GM06990 (cell line): ENCODE measurements at regions not wholly inside any gene's neighbourhood (a gene's known extent, or its start where the extent isn't known, plus 50 kb on each side); places are given as distances from the start of the nearest gene placed in this dataset.
A peak's percentile ranks its signal among the peaks of the same experiment; 100 is the strongest.

ENCODE experiments used
- DNase-seq: peaks from one replicate; pipeline ENCODE4 v3.0.0-alpha.2; 2011; ENCODE audit not compliant: insufficient read length; ENCODE audit errors: extremely low read depth
- H3K27me3 ChIP-seq: replicated peaks from 2 replicates; pipeline ENCODE4 v1.6.0; 2011; ENCODE audit warnings: low read length; ENCODE audit not compliant: control insufficient read depth, insufficient read depth
- H3K36me3 ChIP-seq: 2 replicates; pipeline ENCODE4 v1.5.1; 2011; ENCODE audit warnings: low read length; ENCODE audit not compliant: control insufficient read depth, insufficient read depth
- H3K4me3 ChIP-seq: replicated peaks from 2 replicates; pipeline ENCODE4 v1.5.1; 2011; ENCODE audit warnings: low read depth, mild to moderate bottlenecking, control low read depth, low read length
- CTCF ChIP-seq: IDR thresholded peaks from 2 replicates; pipeline ENCODE4 v1.5.1; 2011; ENCODE audit warnings: low read length, control low read depth, mild to moderate bottlenecking, inconsistent platforms; ENCODE audit not compliant: insufficient read depth, poor library complexity, severe bottlenecking

- DNase-seq, result no peak
- Histone ChIP-seq H3K4me3 (no peak overlapping the region), H3K27me3 (no peaks in the 10 kb centered on the region), H3K36me3 (no peaks in the 10 kb centered on the region)
- no peak for TF ChIP-seq CTCF
Observed at GRCh38 chr21:35622612-35623011, 437.7 kb downstream of the SETD4 start.

- no peaks in the 10 kb centered on the region for H3K36me3 ChIP-seq
- TF ChIP-seq CTCF, result no peak
- DNase-seq, result no peak
- no peak overlapping the region for H3K4me3 ChIP-seq
- no peaks in the 10 kb centered on the region for H3K27me3 ChIP-seq
Observed at GRCh38 chr21:35619184-35619583, 441.1 kb downstream of the SETD4 start.

- Histone ChIP-seq H3K4me3 (no peak overlapping the region), H3K36me3 (no peaks in the 10 kb centered on the region), H3K27me3 (no peaks in the 10 kb centered on the region)
- TF ChIP-seq CTCF, result no peak
- DNase-seq, result no peak
Observed at GRCh38 chr21:35617491-35617890, 442.8 kb downstream of the SETD4 start.

GRCh38 chr21:35616090-35616489 lies 444.2 kb downstream of the SETD4 start:
- H3K36me3 ChIP-seq, result no peaks in the 10 kb centered on the region
- no peaks in the 10 kb centered on the region for H3K27me3 ChIP-seq
- no peak for DNase-seq
- TF ChIP-seq CTCF, result peak; percentile 14
- H3K4me3 ChIP-seq, result no peak overlapping the region

GRCh38 chr21:35615325-35615724 lies 445.0 kb downstream of the SETD4 start:
- Histone ChIP-seq H3K36me3 (no peaks in the 10 kb centered on the region), H3K4me3 (no peak overlapping the region), H3K27me3 (no peaks in the 10 kb centered on the region)
- DNase-seq, result no peak
- no peak for TF ChIP-seq CTCF

- no peaks in the 10 kb centered on the region for H3K36me3 ChIP-seq
- H3K27me3 ChIP-seq, result no peaks in the 10 kb centered on the region
- TF ChIP-seq CTCF, result no peak
- H3K4me3 ChIP-seq, result no peak overlapping the region
- no peak for DNase-seq
Observed at GRCh38 chr21:35614396-35614921, 445.9 kb downstream of the SETD4 start.
